ENCODE measurements at regions not wholly inside any gene's neighbourhood (a gene's known extent, or its start where the extent isn't known, plus 50 kb on each side); places are given as distances from the start of the nearest gene placed in this dataset.

DNA sequence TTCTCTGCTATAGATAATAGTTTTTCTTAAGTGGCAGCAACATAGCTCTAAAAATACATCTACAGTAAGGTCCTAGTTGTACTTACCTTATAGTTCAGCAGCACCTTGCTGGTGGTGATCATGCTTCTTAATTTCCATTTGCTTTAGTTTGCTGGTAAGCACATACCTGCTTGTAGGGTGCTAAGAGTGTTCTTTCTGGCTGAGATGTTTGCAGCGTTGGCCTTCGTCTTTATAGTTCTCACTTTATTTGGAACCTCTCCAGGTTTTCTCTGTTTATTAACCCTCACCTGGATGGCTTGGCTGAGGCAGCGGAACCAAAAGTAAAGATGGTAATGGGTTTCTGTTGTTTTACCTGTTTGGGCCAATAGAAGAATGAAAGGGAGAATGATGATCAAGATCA lies 123.6 kb upstream of the EFEMP1 start:
- no peak overlapping the region for H3K4me3 ChIP-seq
- H3K27me3 ChIP-seq, result no peaks in the 10 kb centered on the region
- H4K20me1 ChIP-seq (ENCODE audit: insufficient read depth, poor library complexity, severe bottlenecking), result no peaks in the 10 kb centered on the region
- WGBS (ENCODE audit: low lambda C conversion rate, missing lambda C conversion rate), result 62% methylated on average over 3 of the region's 3 CpGs
- H3K4me2 ChIP-seq, result no peak overlapping the region
- no peaks in the 10 kb centered on the region for H3K36me3 ChIP-seq (replicated peaks; ENCODE audit: insufficient read depth, low read depth)
- no peaks in the 10 kb centered on the region for H3K9me2 ChIP-seq (replicated peaks; ENCODE audit: insufficient read depth)
- TF ChIP-seq EZH2 (IDR thresholded peaks at IDR 0.05; ENCODE audit: borderline replicate concordance) (no peak), EZH2phosphoT487 (IDR thresholded peaks at IDR 0.05; ENCODE audit: low read depth, severe bottlenecking, unreplicated experiment) (no peak)
- TF ChIP-seq, protein P1, sequence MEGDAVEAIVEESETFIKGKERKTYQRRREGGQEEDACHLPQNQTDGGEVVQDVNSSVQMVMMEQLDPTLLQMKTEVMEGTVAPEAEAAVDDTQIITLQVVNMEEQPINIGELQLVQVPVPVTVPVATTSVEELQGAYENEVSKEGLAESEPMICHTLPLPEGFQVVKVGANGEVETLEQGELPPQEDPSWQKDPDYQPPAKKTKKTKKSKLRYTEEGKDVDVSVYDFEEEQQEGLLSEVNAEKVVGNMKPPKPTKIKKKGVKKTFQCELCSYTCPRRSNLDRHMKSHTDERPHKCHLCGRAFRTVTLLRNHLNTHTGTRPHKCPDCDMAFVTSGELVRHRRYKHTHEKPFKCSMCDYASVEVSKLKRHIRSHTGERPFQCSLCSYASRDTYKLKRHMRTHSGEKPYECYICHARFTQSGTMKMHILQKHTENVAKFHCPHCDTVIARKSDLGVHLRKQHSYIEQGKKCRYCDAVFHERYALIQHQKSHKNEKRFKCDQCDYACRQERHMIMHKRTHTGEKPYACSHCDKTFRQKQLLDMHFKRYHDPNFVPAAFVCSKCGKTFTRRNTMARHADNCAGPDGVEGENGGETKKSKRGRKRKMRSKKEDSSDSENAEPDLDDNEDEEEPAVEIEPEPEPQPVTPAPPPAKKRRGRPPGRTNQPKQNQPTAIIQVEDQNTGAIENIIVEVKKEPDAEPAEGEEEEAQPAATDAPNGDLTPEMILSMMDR (IDR thresholded peaks at IDR 0.05; ENCODE audit: poor library complexity), result no peak
- no peak for DNase-seq (ENCODE audit: low spot score)
- no peaks in the 10 kb centered on the region for H3K79me2 ChIP-seq
- H2AFZ ChIP-seq, result no peak overlapping the region
- no peaks in the 10 kb centered on the region for H3K9me3 ChIP-seq (ENCODE audit: low read depth)
- no peak overlapping the region for H3K27ac ChIP-seq
- H3K4me1 ChIP-seq (ENCODE audit: insufficient read depth), result no peaks in the 10 kb centered on the region

DNA sequence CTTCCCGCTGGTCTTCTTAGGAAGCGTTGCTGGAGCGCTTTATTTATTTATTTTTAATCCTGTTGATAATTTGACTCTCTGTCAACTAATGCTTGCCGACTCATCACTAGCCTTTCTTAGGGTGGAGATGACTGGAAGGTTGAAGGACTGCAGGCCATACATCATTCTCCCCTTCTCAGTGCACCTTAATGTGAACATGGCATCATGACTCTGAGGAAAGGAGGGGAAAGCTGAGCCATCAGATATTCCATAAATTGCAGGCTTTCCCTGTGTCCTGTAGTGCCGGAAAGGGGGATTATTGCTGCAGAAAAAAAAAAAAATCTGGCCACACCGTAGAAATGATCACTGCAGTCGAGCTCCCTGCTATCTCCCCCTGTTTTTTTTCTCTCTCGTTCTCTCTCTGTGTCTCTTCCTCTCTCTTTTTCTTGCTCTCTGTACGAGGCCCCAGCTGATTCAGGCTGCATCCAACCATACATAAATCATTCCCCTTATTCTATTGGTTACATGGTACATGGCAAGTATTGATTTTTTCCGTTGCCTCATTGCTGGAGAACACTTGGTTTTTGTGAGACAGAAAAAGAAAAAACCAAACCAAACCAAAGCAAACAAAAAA lies 125.8 kb upstream of the EFEMP1 start:
- Histone ChIP-seq H3K9me3 (ENCODE audit: low read depth) (no peaks in the 10 kb centered on the region), H3K4me3 (no peak overlapping the region), H3K79me2 (no peaks in the 10 kb centered on the region), H3K36me3 (replicated peaks; ENCODE audit: insufficient read depth, low read depth) (no peaks in the 10 kb centered on the region), H3K4me1 (ENCODE audit: insufficient read depth) (no peaks in the 10 kb centered on the region), H3K27me3 (no peaks in the 10 kb centered on the region), H4K20me1 (ENCODE audit: insufficient read depth, poor library complexity, severe bottlenecking) (no peaks in the 10 kb centered on the region), H2AFZ (no peak overlapping the region), H3K27ac (no peak overlapping the region), H3K4me2 (no peak overlapping the region), H3K9me2 (replicated peaks; ENCODE audit: insufficient read depth) (no peaks in the 10 kb centered on the region)
- no peak for TF ChIP-seq EZH2phosphoT487 (IDR thresholded peaks at IDR 0.05; ENCODE audit: low read depth, severe bottlenecking, unreplicated experiment)
- TF ChIP-seq, protein P1 (IDR thresholded peaks at IDR 0.05; ENCODE audit: poor library complexity), result no peak
- TF ChIP-seq EZH2 (IDR thresholded peaks at IDR 0.05; ENCODE audit: borderline replicate concordance), result no peak
- DNase-seq (ENCODE audit: low spot score), result no peak
- 76% methylated on average over 10 of the region's 10 CpGs for WGBS (ENCODE audit: low lambda C conversion rate, missing lambda C conversion rate)

GRCh38 chr2:56053679-56054078 lies 130.1 kb upstream of the EFEMP1 start:
- 43% methylated on average over 3 of the region's 3 CpGs for WGBS (ENCODE audit: low lambda C conversion rate, missing lambda C conversion rate)
- no peaks in the 10 kb centered on the region for H4K20me1 ChIP-seq (ENCODE audit: insufficient read depth, poor library complexity, severe bottlenecking)

More at GRCh38 chr2:56053679-56054078, 130.1 kb upstream of the EFEMP1 start:
- Histone ChIP-seq H3K4me2 (no peak overlapping the region), H3K36me3 (replicated peaks; ENCODE audit: insufficient read depth, low read depth) (no peaks in the 10 kb centered on the region), H3K9me3 (ENCODE audit: low read depth) (no peaks in the 10 kb centered on the region), H3K27me3 (no peaks in the 10 kb centered on the region), H3K27ac (no peak overlapping the region), H3K9me2 (replicated peaks; ENCODE audit: insufficient read depth) (no peaks in the 10 kb centered on the region), H2AFZ (no peak overlapping the region), H3K79me2 (no peaks in the 10 kb centered on the region), H3K4me3 (no peak overlapping the region), H3K4me1 (ENCODE audit: insufficient read depth) (no peaks in the 10 kb centered on the region)
- no peak for DNase-seq (ENCODE audit: low spot score)
- no peak for TF ChIP-seq EZH2phosphoT487 (IDR thresholded peaks at IDR 0.05; ENCODE audit: low read depth, severe bottlenecking, unreplicated experiment)
- TF ChIP-seq, protein P1 (IDR thresholded peaks at IDR 0.05; ENCODE audit: poor library complexity), result no peak
- TF ChIP-seq EZH2 (IDR thresholded peaks at IDR 0.05; ENCODE audit: borderline replicate concordance), result no peak

All from hepatocyte (in vitro differentiated cells).